CD8-positive, alpha-beta memory T cell (primary cell): ENCODE measurements at regions not wholly inside any gene's neighbourhood (a gene's known extent, or its start where the extent isn't known, plus 50 kb on each side); places are given as distances from the start of the nearest gene placed in this dataset.
"Not testable (repeated sequence)": the region's sequence is repeated elsewhere in the genome, so short reads cannot be mapped to it uniquely, and the experiment has no call there.

ENCODE experiments used
- CTCF ChIA-PET: fragments of 350-600 bp; sonication (Branson Sonifier 250); formaldehyde crosslinking; loops from one replicate; lab custom pipeline; 2021; ENCODE audit warnings: antibody characterized with exemption; lab: Charles Lee
- POLR2A ChIA-PET: fragments of 350-600 bp; sonication (Branson Sonifier 250); formaldehyde crosslinking; loops from one replicate; lab custom pipeline; 2021; ENCODE audit warnings: antibody characterized with exemption; lab: Charles Lee
- DNase-seq, 5 donors: peaks; one replicate each; pipeline versions ENCODE4 v3.0.0 to v3.0.0-alpha.2; 2020 to 2022; ENCODE audit warnings: mixed read lengths in 1 of 5
- H3K27ac ChIP-seq: one replicate; pipeline ENCODE4 v1.7.0; 2013; ENCODE audit warnings: low read depth, mild to moderate bottlenecking, low read length, moderate library complexity
- H3K27me3 ChIP-seq: 2 replicates; pipeline ENCODE4 v1.7.0; 2013; ENCODE audit warnings: low read length, mild to moderate bottlenecking; ENCODE audit not compliant: insufficient read depth, poor library complexity, severe bottlenecking
- H3K36me3 ChIP-seq: 2 replicates; pipeline ENCODE4 v1.7.0; 2013; ENCODE audit warnings: mild to moderate bottlenecking, low read length, moderate library complexity; ENCODE audit not compliant: insufficient read depth
- H3K4me1 ChIP-seq: 2 replicates; pipeline ENCODE4 v1.7.0; 2013; ENCODE audit warnings: mild to moderate bottlenecking, low read length, moderate library complexity; ENCODE audit not compliant: insufficient read depth
- H3K4me3 ChIP-seq: 2 replicates; pipeline ENCODE4 v1.7.0; 2013; ENCODE audit warnings: mild to moderate bottlenecking, low read length
- H3K9me3 ChIP-seq: 2 replicates; pipeline ENCODE4 v1.7.0; 2013; ENCODE audit warnings: mild to moderate bottlenecking, low read length
- H3K27ac Mint-ChIP-seq, 8 donors: one replicate each; pipeline ENCODE4 v1.8.0; 2020 to 2021; ENCODE audit warnings: mixed read lengths in 8 of 8, mild to moderate bottlenecking in 6 of 8, inconsistent platforms in 3 of 8, moderate library complexity in 3 of 8
- H3K27me3 Mint-ChIP-seq, 2 donors: one replicate each; pipeline ENCODE4 v1.8.0; 2020 to 2021; ENCODE audit warnings: mixed read lengths in 2 of 2, mild to moderate bottlenecking in 1 of 2, moderate library complexity in 1 of 2
- H3K36me3 Mint-ChIP-seq, 3 donors: one replicate each; pipeline ENCODE4 v1.8.0; 2020 to 2021; ENCODE audit warnings: mixed read lengths in 3 of 3, inconsistent platforms in 1 of 3, mild to moderate bottlenecking in 1 of 3
- H3K4me1 Mint-ChIP-seq, 3 donors: one replicate each; pipeline ENCODE4 v1.8.0; 2020 to 2021; ENCODE audit warnings: mixed read lengths in 3 of 3, inconsistent platforms in 1 of 3, mild to moderate bottlenecking in 1 of 3
- H3K4me3 Mint-ChIP-seq, 7 donors: one replicate each; pipeline ENCODE4 v1.8.0; 2020 to 2021; ENCODE audit warnings: mixed read lengths in 7 of 7, mild to moderate bottlenecking in 6 of 7, moderate library complexity in 4 of 7, inconsistent platforms in 2 of 7
- H3K9me3 Mint-ChIP-seq, 5 donors: one replicate each; pipeline ENCODE4 v1.8.0; 2020 to 2022; ENCODE audit warnings: mixed read lengths in 5 of 5, mild to moderate bottlenecking in 3 of 5, moderate library complexity in 2 of 5, inconsistent platforms in 1 of 5

- H3K36me3 ChIP-seq = no peaks in the 10 kb centered on the region
- H3K4me3 Mint-ChIP-seq = no peak overlapping the region
- H3K9me3 Mint-ChIP-seq = no peaks in the 10 kb centered on the region
- no peaks in the 10 kb centered on the region for H3K4me1 Mint-ChIP-seq
- no peak overlapping the region for H3K4me3 ChIP-seq
- H3K36me3 Mint-ChIP-seq = no peaks in the 10 kb centered on the region
- no peak for DNase-seq
- no peak overlapping the region for H3K27ac ChIP-seq
- peaks cover 11 to 44% of the 10 kb centered on the region in 2 donors for H3K27me3 Mint-ChIP-seq
- no peaks in the 10 kb centered on the region for H3K4me1 ChIP-seq
- CTCF ChIA-PET = no interaction called here
- no peak overlapping the region for H3K27ac Mint-ChIP-seq
- H3K9me3 ChIP-seq = no peaks in the 10 kb centered on the region
- peaks cover 11% of the 10 kb centered on the region for H3K27me3 ChIP-seq
- POLR2A ChIA-PET = no interaction called here
Measured at GRCh38 chr12:53867216-53868012, 71.2 kb upstream of the HOXC13 start.

GRCh38 chr12:53868511-53868986 is 70.1 kb upstream of the HOXC13 start:
- ChIA-PET CTCF (no interaction called here), POLR2A (no interaction called here)
- no peaks in the 10 kb centered on the region for H3K36me3 ChIP-seq
- no peaks in the 10 kb centered on the region for H3K4me1 ChIP-seq
- no peak overlapping the region for H3K27ac ChIP-seq
- Mint-ChIP-seq H3K36me3 (no peaks in the 10 kb centered on the region), H3K27ac (no peak overlapping the region), H3K4me1 (no peaks in the 10 kb centered on the region), H3K9me3 (no peaks in the 10 kb centered on the region), H3K27me3 (peaks cover 18 to 54% of the 10 kb centered on the region in 2 donors), H3K4me3 (no peak overlapping the region)
- H3K27me3 ChIP-seq = peaks cover 16% of the 10 kb centered on the region
- H3K4me3 ChIP-seq = no peak overlapping the region
- no peaks in the 10 kb centered on the region for H3K9me3 ChIP-seq
- DNase-seq = no peak

- H3K27me3 ChIP-seq = peaks cover 16% of the 10 kb centered on the region
- no peaks in the 10 kb centered on the region for H3K4me1 Mint-ChIP-seq
- no peak overlapping the region for H3K27ac ChIP-seq
- no peak overlapping the region for H3K27ac Mint-ChIP-seq
- peaks cover 18 to 62% of the 10 kb centered on the region in 2 donors for H3K27me3 Mint-ChIP-seq
- H3K9me3 ChIP-seq = no peaks in the 10 kb centered on the region
- no peak overlapping the region for H3K4me3 Mint-ChIP-seq
- ChIA-PET CTCF (no interaction called here), POLR2A (no interaction called here)
- no peak for DNase-seq
- no peaks in the 10 kb centered on the region for H3K9me3 Mint-ChIP-seq
- no peaks in the 10 kb centered on the region for H3K36me3 Mint-ChIP-seq
- no peaks in the 10 kb centered on the region for H3K36me3 ChIP-seq
- H3K4me1 ChIP-seq = no peaks in the 10 kb centered on the region
- no peak overlapping the region for H3K4me3 ChIP-seq
Measured at GRCh38 chr12:53869500-53869899, 69.1 kb upstream of the HOXC13 start.

GRCh38 chr12:53870117-53870516 is 68.5 kb upstream of the HOXC13 start:
- H3K27me3 ChIP-seq = peaks cover 16% of the 10 kb centered on the region
- H3K4me3 Mint-ChIP-seq = no peak overlapping the region
- H3K4me1 Mint-ChIP-seq = no peaks in the 10 kb centered on the region
- no peaks in the 10 kb centered on the region for H3K4me1 ChIP-seq
- no peak overlapping the region for H3K4me3 ChIP-seq
- H3K36me3 Mint-ChIP-seq = no peaks in the 10 kb centered on the region
- H3K27ac Mint-ChIP-seq = no peak overlapping the region
- no peaks in the 10 kb centered on the region for H3K9me3 ChIP-seq
- H3K27ac ChIP-seq = no peak overlapping the region
- H3K9me3 Mint-ChIP-seq = no peaks in the 10 kb centered on the region
- DNase-seq = no peak
- CTCF ChIA-PET = no interaction called here
- no peaks in the 10 kb centered on the region for H3K36me3 ChIP-seq
- peaks cover 18 to 68% of the 10 kb centered on the region in 2 donors for H3K27me3 Mint-ChIP-seq
- POLR2A ChIA-PET = no interaction called here

GRCh38 chr12:53871367-53871766 is 67.3 kb upstream of the HOXC13 start:
- POLR2A ChIA-PET = no interaction called here
- H3K27me3 Mint-ChIP-seq = peaks cover 18 to 74% of the 10 kb centered on the region in 2 donors
- H3K9me3 Mint-ChIP-seq = no peaks in the 10 kb centered on the region
- H3K9me3 ChIP-seq = no peaks in the 10 kb centered on the region
- no peak for DNase-seq
- peaks cover 16% of the 10 kb centered on the region for H3K27me3 ChIP-seq
- CTCF ChIA-PET = interaction anchor here (0.9 kb wide), 1 partner anchor 115 kb away, joined by 3 read pairs; no protein-coding TSS in a partner anchor
- no peaks in the 10 kb centered on the region for H3K4me1 ChIP-seq
- no peak overlapping the region for H3K4me3 ChIP-seq
- no peaks in the 10 kb centered on the region for H3K36me3 Mint-ChIP-seq
- H3K36me3 ChIP-seq = no peaks in the 10 kb centered on the region
- H3K4me3 Mint-ChIP-seq = no peak overlapping the region
- H3K4me1 Mint-ChIP-seq = no peaks in the 10 kb centered on the region
- no peak overlapping the region for H3K27ac ChIP-seq
- H3K27ac Mint-ChIP-seq = no peak overlapping the region

- no peak overlapping the region for H3K27ac ChIP-seq
- peaks cover 16% of the 10 kb centered on the region for H3K27me3 ChIP-seq
- Mint-ChIP-seq H3K4me1 (no peaks in the 10 kb centered on the region), H3K36me3 (no peaks in the 10 kb centered on the region), H3K4me3 (no peak overlapping the region), H3K9me3 (peaks cover 0 to 3% (median 1%) of the 10 kb centered on the region in 5 donors), H3K27me3 (peaks cover 20 to 76% of the 10 kb centered on the region in 2 donors), H3K27ac (no peak overlapping the region)
- no peak for DNase-seq
- CTCF ChIA-PET = interaction anchor here (0.9 kb wide), 1 partner anchor 116 kb away, joined by 3 read pairs; no protein-coding TSS in a partner anchor
- no peaks in the 10 kb centered on the region for H3K9me3 ChIP-seq
- no peaks in the 10 kb centered on the region for H3K36me3 ChIP-seq
- no peak overlapping the region for H3K4me3 ChIP-seq
- no peaks in the 10 kb centered on the region for H3K4me1 ChIP-seq
- POLR2A ChIA-PET = no interaction called here
Measured at GRCh38 chr12:53872367-53872766, 66.3 kb upstream of the HOXC13 start.

- H3K4me1 Mint-ChIP-seq, H3K36me3 ChIP-seq, POLR2A ChIA-PET, H3K4me1 ChIP-seq, H3K4me3 Mint-ChIP-seq, H3K27ac ChIP-seq, DNase-seq, H3K9me3 ChIP-seq, H3K36me3 Mint-ChIP-seq, H3K27me3 ChIP-seq, H3K4me3 ChIP-seq, CTCF ChIA-PET, H3K27ac Mint-ChIP-seq: not testable (repeated sequence)
- Mint-ChIP-seq H3K9me3 (peaks cover 6 to 19% (median 12%) of the 10 kb centered on the region in 5 donors), H3K27me3 (peaks cover 25 to 63% of the 10 kb centered on the region in 2 donors)
Measured at GRCh38 chr12:53877961-53878360, 60.7 kb upstream of the HOXC13 start.

GRCh38 chr12:53887006-53887405 is 51.6 kb upstream of the HOXC13 start:
- CTCF ChIA-PET = no interaction called here
- POLR2A ChIA-PET = no interaction called here
- no peak overlapping the region for H3K4me3 ChIP-seq
- DNase-seq = no peak
- H3K4me1 ChIP-seq = no peaks in the 10 kb centered on the region
- no peak overlapping the region for H3K4me3 Mint-ChIP-seq
- no peaks in the 10 kb centered on the region for H3K36me3 ChIP-seq
- no peak overlapping the region for H3K27ac Mint-ChIP-seq
- peaks cover 0 to 2% (median 0%) of the 10 kb centered on the region in 5 donors for H3K9me3 Mint-ChIP-seq
- H3K9me3 ChIP-seq = no peaks in the 10 kb centered on the region
- H3K27me3 ChIP-seq = no peaks in the 10 kb centered on the region
- no peaks in the 10 kb centered on the region for H3K4me1 Mint-ChIP-seq
- peaks cover 0 to 1% (median 0%) of the 10 kb centered on the region in 3 donors for H3K36me3 Mint-ChIP-seq
- H3K27me3 Mint-ChIP-seq = peaks cover 12 to 83% of the 10 kb centered on the region in 2 donors
- H3K27ac ChIP-seq = no peak overlapping the region
